Peyer's patch (tissue), 4 donors: ENCODE measurements at regions not wholly inside any gene's neighbourhood (a gene's known extent, or its start where the extent isn't known, plus 50 kb on each side); places are given as distances from the start of the nearest gene placed in this dataset.

ENCODE experiments used
- DNase-seq, 3 donors: peaks; one replicate each; pipeline ENCODE4 v3.0.0-alpha.2; 2017 to 2019
- H3K27ac ChIP-seq, 4 donors: fragments of 200-600 bp; sonication (generic); one replicate each; pipeline ENCODE4 v1.5.1; 2016 to 2019
- H3K27me3 ChIP-seq, 2 donors: fragments of 200-600 bp; sonication (generic); one replicate each; pipeline ENCODE4 v1.5.1; 2019
- H3K36me3 ChIP-seq, 3 donors: fragments of 200-600 bp; sonication (generic); one replicate each; pipeline ENCODE4 v1.5.1; 2016 to 2019
- H3K4me1 ChIP-seq, 4 donors: fragments of 200-600 bp; sonication (generic); one replicate each; pipeline ENCODE4 v1.5.1; 2016 to 2019
- H3K4me3 ChIP-seq, 4 donors: fragments of 200-600 bp; sonication (generic); 1 replicate in 3 of 4; 2 replicates in 1 of 4; pipeline ENCODE4 v1.5.1; 2016 to 2019; ENCODE audit warnings: mild to moderate bottlenecking in 1 of 4
- H3K9me3 ChIP-seq, 4 donors: fragments of 200-600 bp; sonication (generic); one replicate each; pipeline ENCODE4 v1.5.1; 2016 to 2019; ENCODE audit warnings: mild to moderate bottlenecking in 1 of 4
- CTCF ChIP-seq, 6 experiments: fragments of 450-650 bp in 4 of 6; fragments of 200-600 bp in 2 of 6; sonication (generic) in 1 of 6; IDR thresholded peaks; one replicate each; pipeline ENCODE4 v1.5.1; 2017 to 2019; ENCODE audit warnings: antibody characterized with exemption in 6 of 6, mild to moderate bottlenecking in 3 of 6, moderate library complexity in 1 of 6
- POLR2A ChIP-seq, 2 donors: fragments of 450-650 bp; IDR thresholded peaks; one replicate each; pipeline ENCODE4 v1.5.1; 2017; ENCODE audit warnings: antibody characterized with exemption in 2 of 2, mild to moderate bottlenecking in 2 of 2, moderate library complexity in 2 of 2

- TF ChIP-seq CTCF (IDR thresholded peaks at IDR 0.05), result no peak
- TF ChIP-seq POLR2A (IDR thresholded peaks at IDR 0.05), result no peak
- H3K27me3 ChIP-seq, result no peaks in the 10 kb centered on the region
- H3K36me3 ChIP-seq, result no peaks in the 10 kb centered on the region
- H3K4me1 ChIP-seq, result no peaks in the 10 kb centered on the region
- no peak overlapping the region for H3K27ac ChIP-seq
- H3K4me3 ChIP-seq, result no peak overlapping the region
- no peak for DNase-seq
- H3K9me3 ChIP-seq, result no peaks in the 10 kb centered on the region
Measured at GRCh38 chr4:37540486-37540885, 145.7 kb downstream of the RELL1 start.

- no peaks in the 10 kb centered on the region for H3K36me3 ChIP-seq
- no peak for TF ChIP-seq POLR2A (IDR thresholded peaks at IDR 0.05)
- TF ChIP-seq CTCF (IDR thresholded peaks at IDR 0.05), result no peak
- H3K4me1 ChIP-seq, result no peaks in the 10 kb centered on the region
- DNase-seq, result no peak
- no peaks in the 10 kb centered on the region for H3K9me3 ChIP-seq
- no peak overlapping the region for H3K27ac ChIP-seq
- no peaks in the 10 kb centered on the region for H3K27me3 ChIP-seq
- no peak overlapping the region for H3K4me3 ChIP-seq
Measured at GRCh38 chr4:37538931-37539330, 147.2 kb downstream of the RELL1 start.

- no peak for TF ChIP-seq POLR2A (IDR thresholded peaks at IDR 0.05)
- TF ChIP-seq CTCF (IDR thresholded peaks at IDR 0.05), result no peak
- H3K4me3 ChIP-seq, result no peak overlapping the region
- no peaks in the 10 kb centered on the region for H3K4me1 ChIP-seq
- DNase-seq, result no peak
- H3K9me3 ChIP-seq, result no peaks in the 10 kb centered on the region
- H3K27me3 ChIP-seq, result no peaks in the 10 kb centered on the region
- H3K27ac ChIP-seq, result no peak overlapping the region
- H3K36me3 ChIP-seq, result no peaks in the 10 kb centered on the region
Measured at GRCh38 chr4:37537484-37537883, 148.7 kb downstream of the RELL1 start.

GRCh38 chr4:37535872-37536271 is 150.3 kb downstream of the RELL1 start:
- Histone ChIP-seq H3K36me3 (no peaks in the 10 kb centered on the region), H3K4me3 (no peak overlapping the region), H3K4me1 (no peaks in the 10 kb centered on the region), H3K27ac (no peak overlapping the region), H3K27me3 (no peaks in the 10 kb centered on the region), H3K9me3 (no peaks in the 10 kb centered on the region)
- no peak for DNase-seq
- no peak for TF ChIP-seq CTCF (IDR thresholded peaks at IDR 0.05)
- no peak for TF ChIP-seq POLR2A (IDR thresholded peaks at IDR 0.05)

GRCh38 chr4:37533286-37534033 is 152.7 kb downstream of the RELL1 start:
- Histone ChIP-seq H3K9me3 (no peaks in the 10 kb centered on the region), H3K36me3 (no peaks in the 10 kb centered on the region), H3K27me3 (no peaks in the 10 kb centered on the region), H3K4me1 (no peaks in the 10 kb centered on the region), H3K4me3 (no peak overlapping the region), H3K27ac (no peak overlapping the region)
- TF ChIP-seq POLR2A (IDR thresholded peaks at IDR 0.05) (no peak), CTCF (IDR thresholded peaks at IDR 0.05) (no peak)
- DNase-seq, result no peak

- TF ChIP-seq POLR2A (IDR thresholded peaks at IDR 0.05) (no peak), CTCF (IDR thresholded peaks at IDR 0.05) (no peak)
- Histone ChIP-seq H3K9me3 (no peaks in the 10 kb centered on the region), H3K27ac (no peak overlapping the region), H3K4me1 (no peaks in the 10 kb centered on the region), H3K4me3 (no peak overlapping the region), H3K36me3 (no peaks in the 10 kb centered on the region), H3K27me3 (no peaks in the 10 kb centered on the region)
- no peak for DNase-seq
Measured at GRCh38 chr4:37531151-37531550, 155.0 kb downstream of the RELL1 start.
